ENCODE measurements at regions not wholly inside any gene's neighbourhood (a gene's known extent, or its start where the extent isn't known, plus 50 kb on each side); places are given as distances from the start of the nearest gene placed in this dataset.
"Not testable (repeated sequence)": the region's sequence is repeated elsewhere in the genome, so short reads cannot be mapped to it uniquely, and the experiment has no call there.

DNA sequence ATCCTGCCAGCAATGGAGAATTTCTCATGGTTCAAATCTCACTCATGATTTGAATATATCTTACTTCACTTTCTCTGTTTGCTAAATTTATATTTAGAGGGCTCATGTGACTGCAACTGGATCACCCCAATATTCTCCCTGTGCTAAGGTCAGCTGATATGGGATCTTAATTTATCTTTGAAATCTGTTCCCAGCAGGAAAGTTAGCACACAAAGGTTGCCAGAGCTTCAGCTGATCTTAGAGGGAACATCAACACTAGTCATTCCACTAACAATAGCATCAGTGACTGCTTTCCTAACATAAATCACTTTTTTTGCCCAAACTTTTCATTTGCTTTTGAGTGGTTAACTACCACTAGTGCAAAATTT is 1270.0 kb downstream of the ARAP2 start:
- no peak for DNase-seq (ENCODE audit: low spot score)
- POLR2A ChIA-PET, result no interaction called here
- intact Hi-C loops (cut with micrococcal nuclease; ENCODE audit: unreplicated experiment), result no loop called here
- Histone ChIP-seq H3K4me1 (ENCODE audit: insufficient read depth, low read length, poor library complexity, severe bottlenecking) (no peaks in the 10 kb centered on the region), H3K4me2 (ENCODE audit: low read length) (no peak overlapping the region), H3K9me2 (ENCODE audit: insufficient read depth, low read length) (no peaks in the 10 kb centered on the region), H3K79me2 (ENCODE audit: insufficient read depth, low read depth, low read length) (no peaks in the 10 kb centered on the region), H4K20me1 (ENCODE audit: insufficient read depth, low read length) (no peaks in the 10 kb centered on the region), H3K27ac (ENCODE audit: low read depth, low read length, poor library complexity, severe bottlenecking) (no peak overlapping the region), H3K4me3 (ENCODE audit: low read depth, low read length, poor library complexity, severe bottlenecking) (no peak overlapping the region), H3K9me3 (ENCODE audit: low read length) (no peaks in the 10 kb centered on the region), H3K36me3 (ENCODE audit: insufficient read depth, low read length) (no peaks in the 10 kb centered on the region), H2AFZ (ENCODE audit: low read length) (no peak overlapping the region)
- CTCF ChIA-PET (ENCODE audit: unreplicated experiment), result no interaction called here
- TF ChIP-seq, protein P1, sequence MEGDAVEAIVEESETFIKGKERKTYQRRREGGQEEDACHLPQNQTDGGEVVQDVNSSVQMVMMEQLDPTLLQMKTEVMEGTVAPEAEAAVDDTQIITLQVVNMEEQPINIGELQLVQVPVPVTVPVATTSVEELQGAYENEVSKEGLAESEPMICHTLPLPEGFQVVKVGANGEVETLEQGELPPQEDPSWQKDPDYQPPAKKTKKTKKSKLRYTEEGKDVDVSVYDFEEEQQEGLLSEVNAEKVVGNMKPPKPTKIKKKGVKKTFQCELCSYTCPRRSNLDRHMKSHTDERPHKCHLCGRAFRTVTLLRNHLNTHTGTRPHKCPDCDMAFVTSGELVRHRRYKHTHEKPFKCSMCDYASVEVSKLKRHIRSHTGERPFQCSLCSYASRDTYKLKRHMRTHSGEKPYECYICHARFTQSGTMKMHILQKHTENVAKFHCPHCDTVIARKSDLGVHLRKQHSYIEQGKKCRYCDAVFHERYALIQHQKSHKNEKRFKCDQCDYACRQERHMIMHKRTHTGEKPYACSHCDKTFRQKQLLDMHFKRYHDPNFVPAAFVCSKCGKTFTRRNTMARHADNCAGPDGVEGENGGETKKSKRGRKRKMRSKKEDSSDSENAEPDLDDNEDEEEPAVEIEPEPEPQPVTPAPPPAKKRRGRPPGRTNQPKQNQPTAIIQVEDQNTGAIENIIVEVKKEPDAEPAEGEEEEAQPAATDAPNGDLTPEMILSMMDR (conservative IDR thresholded peaks at IDR 0.05; ENCODE audit: low read length), result no peak
- TF ChIP-seq EZH2phosphoT487 (IDR thresholded peaks at IDR 0.05; ENCODE audit: borderline replicate concordance, low read depth, low read length), result no peak
- BruUV-seq (replicated peaks), result no TSS peak

DNA sequence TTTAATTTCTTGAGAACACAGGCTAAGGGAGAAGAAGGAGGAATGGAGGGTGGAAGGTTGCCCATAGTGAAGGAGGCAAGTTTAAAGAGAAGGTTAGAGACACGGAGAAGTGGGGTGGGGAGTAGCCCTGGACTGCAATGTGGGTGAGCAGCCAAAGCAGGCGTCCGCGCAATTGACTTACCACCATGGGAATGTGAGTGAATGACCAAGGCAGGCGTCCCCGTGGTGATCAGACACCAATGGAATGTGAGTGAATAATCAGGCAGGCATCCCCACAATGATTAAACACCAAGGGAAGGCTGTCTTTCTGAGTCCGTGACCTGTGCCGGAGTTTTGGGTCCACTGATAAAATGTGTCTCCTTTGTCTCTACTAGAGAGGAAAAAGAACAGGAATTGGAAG is 1223.1 kb downstream of the ARAP2 start:
- CTCF ChIA-PET (ENCODE audit: unreplicated experiment); H3K4me2 ChIP-seq (ENCODE audit: low read length); BruUV-seq (replicated peaks): not testable (repeated sequence)

GRCh38 chr4:35025152-35025834 is 1219.0 kb downstream of the ARAP2 start:
- BruUV-seq (replicated peaks), result no TSS peak
- ChIA-PET POLR2A (no interaction called here), CTCF (ENCODE audit: unreplicated experiment) (no interaction called here)
- H3K9me2 ChIP-seq (ENCODE audit: insufficient read depth, low read length), result no peaks in the 10 kb centered on the region
- no peaks in the 10 kb centered on the region for H3K79me2 ChIP-seq (ENCODE audit: insufficient read depth, low read depth, low read length)
- H2AFZ ChIP-seq (ENCODE audit: low read length), result no peak overlapping the region
- H3K4me2 ChIP-seq (ENCODE audit: low read length), result no peak overlapping the region
- H3K9me3 ChIP-seq (ENCODE audit: low read length), result no peaks in the 10 kb centered on the region
- no peaks in the 10 kb centered on the region for H4K20me1 ChIP-seq (ENCODE audit: insufficient read depth, low read length)
- no peak overlapping the region for H3K27ac ChIP-seq (ENCODE audit: low read depth, low read length, poor library complexity, severe bottlenecking)
- TF ChIP-seq, protein P1 (conservative IDR thresholded peaks at IDR 0.05; ENCODE audit: low read length), result no peak
- TF ChIP-seq EZH2phosphoT487 (IDR thresholded peaks at IDR 0.05; ENCODE audit: borderline replicate concordance, low read depth, low read length), result no peak
- intact Hi-C loops (cut with micrococcal nuclease; ENCODE audit: unreplicated experiment), result no loop called here
- no peak overlapping the region for H3K4me3 ChIP-seq (ENCODE audit: low read depth, low read length, poor library complexity, severe bottlenecking)
- H3K36me3 ChIP-seq (ENCODE audit: insufficient read depth, low read length), result no peaks in the 10 kb centered on the region
- H3K4me1 ChIP-seq (ENCODE audit: insufficient read depth, low read length, poor library complexity, severe bottlenecking), result no peaks in the 10 kb centered on the region
- no peak for DNase-seq (ENCODE audit: low spot score)

More for the DNA sequence above, 1223.1 kb downstream of the ARAP2 start:
- H3K27ac ChIP-seq (ENCODE audit: low read depth, low read length, poor library complexity, severe bottlenecking); H3K79me2 ChIP-seq (ENCODE audit: insufficient read depth, low read depth, low read length); H3K4me1 ChIP-seq (ENCODE audit: insufficient read depth, low read length, poor library complexity, severe bottlenecking); DNase-seq (ENCODE audit: low spot score); H3K4me3 ChIP-seq (ENCODE audit: low read depth, low read length, poor library complexity, severe bottlenecking); H3K36me3 ChIP-seq (ENCODE audit: insufficient read depth, low read length); H2AFZ ChIP-seq (ENCODE audit: low read length); POLR2A ChIA-PET; intact Hi-C loops (cut with micrococcal nuclease; ENCODE audit: unreplicated experiment); H4K20me1 ChIP-seq (ENCODE audit: insufficient read depth, low read length); H3K9me3 ChIP-seq (ENCODE audit: low read length); H3K9me2 ChIP-seq (ENCODE audit: insufficient read depth, low read length): not testable (repeated sequence)
